Common myeloid progenitor, CD34-positive (primary cell): ENCODE measurements at regions not wholly inside any gene's neighbourhood (a gene's known extent, or its start where the extent isn't known, plus 50 kb on each side); places are given as distances from the start of the nearest gene placed in this dataset.

Experiments used
- CTCF ChIA-PET: fragments of 350-600 bp; sonication (Branson Sonifier 250); formaldehyde crosslinking; loops from one replicate; lab custom pipeline; 2021; ENCODE audit warnings: antibody characterized with exemption; lab: Charles Lee
- POLR2A ChIA-PET: fragments of 350-600 bp; sonication (Branson Sonifier 250); formaldehyde crosslinking; loops from one replicate; lab custom pipeline; 2021; ENCODE audit warnings: antibody characterized with exemption; lab: Charles Lee
- DNase-seq, 3 donors: peaks; one replicate each; pipeline versions ENCODE4 v3.0.0 to v3.0.0-alpha.2; 2013
- H3K27ac ChIP-seq, 2 experiments: 1 replicate in 1 of 2; 2 replicates in 1 of 2; pipeline ENCODE4 v1.7.0; 2013; ENCODE audit warnings: inconsistent platforms in 2 of 2, low read length in 2 of 2, mild to moderate bottlenecking in 2 of 2, low read depth in 1 of 2, moderate library complexity in 1 of 2; ENCODE audit not compliant: severe bottlenecking in 2 of 2, insufficient read depth in 1 of 2, poor library complexity in 1 of 2
- H3K27me3 ChIP-seq, 5 experiments: replicated peaks in 2 of 5; 1 replicate in 3 of 5; 2 replicates in 2 of 5; pipeline versions ENCODE4 v1.6.1 to v1.7.0; 2013; ENCODE audit warnings: low read length in 4 of 5, mild to moderate bottlenecking in 2 of 5, moderate library complexity in 2 of 5, inconsistent platforms in 1 of 5; ENCODE audit not compliant: insufficient read depth in 5 of 5, control insufficient read depth in 4 of 5
- H3K36me3 ChIP-seq, 4 experiments: 1 replicate in 2 of 4; 2 replicates in 2 of 4; pipeline versions ENCODE4 v1.6.1 to v1.7.0; 2013; ENCODE audit warnings: low read length in 3 of 4, control low read depth in 1 of 4, mild to moderate bottlenecking in 1 of 4; ENCODE audit not compliant: control insufficient read depth in 4 of 4, insufficient read depth in 4 of 4
- H3K4me1 ChIP-seq, 4 experiments: 1 replicate in 3 of 4; 2 replicates in 1 of 4; pipeline versions ENCODE4 v1.6.1 to v1.7.1; 2013; ENCODE audit warnings: low read length in 3 of 4, mild to moderate bottlenecking in 3 of 4, control low read depth in 1 of 4, inconsistent platforms in 1 of 4, moderate library complexity in 1 of 4; ENCODE audit not compliant: control insufficient read depth in 4 of 4, insufficient read depth in 4 of 4; ENCODE audit errors: control extremely low read depth in 1 of 4
- H3K4me3 ChIP-seq, 7 experiments: 1 replicate in 4 of 7; 2 replicates in 3 of 7; pipeline versions ENCODE4 v1.5.1 to v1.7.0; 2013; ENCODE audit warnings: mild to moderate bottlenecking in 7 of 7, low read length in 6 of 7, moderate library complexity in 6 of 7, inconsistent platforms in 2 of 7, low read depth in 2 of 7, control low read depth in 1 of 7; ENCODE audit not compliant: insufficient read depth in 4 of 7, control insufficient read depth in 1 of 7; ENCODE audit errors: extremely low read depth in 1 of 7
- H3K9me3 ChIP-seq, 5 experiments: 1 replicate in 4 of 5; 2 replicates in 1 of 5; pipeline versions ENCODE4 v1.6.1 to v1.7.1; 2013; ENCODE audit warnings: low read length in 4 of 5, mild to moderate bottlenecking in 2 of 5, inconsistent platforms in 1 of 5, low read depth in 1 of 5, moderate library complexity in 1 of 5; ENCODE audit not compliant: control insufficient read depth in 4 of 5, insufficient read depth in 2 of 5; ENCODE audit errors: control extremely low read depth in 1 of 5
- whole genome bisulfite sequencing: methylation state at CpG from one replicate; pipeline ENCODE4 v1.1.5; 2013; ENCODE audit not compliant: insufficient coverage; 5-methylcytosine and 5-hydroxymethylcytosine counted together

GRCh38 chr2:234649951-234650350, 153.1 kb upstream of the ARL4C start:
- no peaks in the 10 kb centered on the region for H3K36me3 ChIP-seq
- no peak for DNase-seq
- POLR2A ChIA-PET, result no interaction called here
- H3K9me3 ChIP-seq, result peaks cover 0 to 3% (median 0%) of the 10 kb centered on the region in 5 experiments
- H3K27ac ChIP-seq, result no peak overlapping the region
- CTCF ChIA-PET, result no interaction called here
- no peaks in the 10 kb centered on the region for H3K4me1 ChIP-seq
- H3K4me3 ChIP-seq, result no peak overlapping the region
- no peaks in the 10 kb centered on the region for H3K27me3 ChIP-seq

GRCh38 chr2:234643407-234643806, 146.5 kb upstream of the ARL4C start:
- Histone ChIP-seq H3K27me3 (no peaks in the 10 kb centered on the region), H3K9me3 (peaks cover 2 to 18% (median 3%) of the 10 kb centered on the region in 5 experiments), H3K36me3 (no peaks in the 10 kb centered on the region), H3K4me1 (no peaks in the 10 kb centered on the region), H3K27ac (no peak overlapping the region), H3K4me3 (no peak overlapping the region)
- ChIA-PET CTCF (no interaction called here), POLR2A (no interaction called here)
- peak in 2 of 3 donors; percentile 10 to 30 for DNase-seq
- whole genome bisulfite sequencing, result no CpG with 5 or more reads among the region's 2 CpGs

- ChIA-PET CTCF (no interaction called here), POLR2A (no interaction called here)
- H3K36me3 ChIP-seq, result no peaks in the 10 kb centered on the region
- no peak overlapping the region for H3K4me3 ChIP-seq
- peaks cover 2 to 18% (median 3%) of the 10 kb centered on the region in 5 experiments for H3K9me3 ChIP-seq
- no peak for DNase-seq
- H3K4me1 ChIP-seq, result no peaks in the 10 kb centered on the region
- WGBS, result 100% methylated on average over 2 of the region's 2 CpGs
- no peak overlapping the region for H3K27ac ChIP-seq
- no peaks in the 10 kb centered on the region for H3K27me3 ChIP-seq
Observed at GRCh38 chr2:234641086-234641485, 144.2 kb upstream of the ARL4C start.

GRCh38 chr2:234640657-234641056, 143.8 kb upstream of the ARL4C start:
- ChIA-PET CTCF (no interaction called here), POLR2A (no interaction called here)
- H3K36me3 ChIP-seq, result no peaks in the 10 kb centered on the region
- H3K4me1 ChIP-seq, result no peaks in the 10 kb centered on the region
- WGBS, result no CpG with 5 or more reads among the region's 1 CpG
- H3K9me3 ChIP-seq, result peaks cover 2 to 18% (median 3%) of the 10 kb centered on the region in 5 experiments
- DNase-seq, result no peak
- no peak overlapping the region for H3K4me3 ChIP-seq
- no peaks in the 10 kb centered on the region for H3K27me3 ChIP-seq
- no peak overlapping the region for H3K27ac ChIP-seq

GRCh38 chr2:234638966-234639365, 142.1 kb upstream of the ARL4C start:
- ChIA-PET POLR2A (no interaction called here), CTCF (no interaction called here)
- H3K4me1 ChIP-seq, result no peaks in the 10 kb centered on the region
- H3K4me3 ChIP-seq, result no peak overlapping the region
- H3K27ac ChIP-seq, result no peak overlapping the region
- no peak for DNase-seq
- no peaks in the 10 kb centered on the region for H3K27me3 ChIP-seq
- 100% methylated on average over 1 of the region's 1 CpG for WGBS
- peaks cover 2 to 13% (median 3%) of the 10 kb centered on the region in 5 experiments for H3K9me3 ChIP-seq
- no peaks in the 10 kb centered on the region for H3K36me3 ChIP-seq

GRCh38 chr2:234635284-234635683, 138.4 kb upstream of the ARL4C start:
- Histone ChIP-seq H3K4me3 (no peak overlapping the region), H3K27ac (no peak overlapping the region), H3K36me3 (no peaks in the 10 kb centered on the region), H3K4me1 (no peaks in the 10 kb centered on the region), H3K27me3 (no peaks in the 10 kb centered on the region), H3K9me3 (peaks cover 0 to 2% (median 0%) of the 10 kb centered on the region in 5 experiments)
- no CpG with 5 or more reads among the region's 1 CpG for WGBS
- DNase-seq, result no peak
- POLR2A ChIA-PET, result no interaction called here
- CTCF ChIA-PET, result no interaction called here

GRCh38 chr2:234633581-234634230, 136.8 kb upstream of the ARL4C start:
- POLR2A ChIA-PET, result no interaction called here

More at GRCh38 chr2:234633581-234634230, 136.8 kb upstream of the ARL4C start:
- CTCF ChIA-PET, result no interaction called here
- H3K36me3 ChIP-seq, result no peaks in the 10 kb centered on the region
- H3K9me3 ChIP-seq, result no peaks in the 10 kb centered on the region
- WGBS, result 94% methylated on average over 4 of the region's 9 CpGs
- H3K4me1 ChIP-seq, result no peaks in the 10 kb centered on the region
- DNase-seq, result no peak
- no peak overlapping the region for H3K4me3 ChIP-seq
- H3K27ac ChIP-seq, result no peak overlapping the region
- H3K27me3 ChIP-seq, result no peaks in the 10 kb centered on the region
